ENCODE measurements at regions not wholly inside any gene's neighbourhood (a gene's known extent, or its start where the extent isn't known, plus 50 kb on each side); places are given as distances from the start of the nearest gene placed in this dataset.

GRCh38 chr2:185952100-185952499, 213.5 kb downstream of the FSIP2 start:
- ChIA-PET CTCF (no interaction called here), POLR2A (no interaction called here)
- TF ChIP-seq CTCF (IDR thresholded peaks at IDR 0.05; ENCODE audit: insufficient read depth, low read length, missing control alignments), result no peak
- DNase-seq (ENCODE audit: low read depth, low spot score), result no peak
- no peak overlapping the region for H3K4me3 ChIP-seq (ENCODE audit: low read depth, low read length)

GRCh38 chr2:185954389-185954788, 215.8 kb downstream of the FSIP2 start:
- ChIA-PET POLR2A (no interaction called here), CTCF (no interaction called here)
- no peak overlapping the region for H3K4me3 ChIP-seq (ENCODE audit: low read depth, low read length)
- TF ChIP-seq CTCF (IDR thresholded peaks at IDR 0.05; ENCODE audit: insufficient read depth, low read length, missing control alignments), result no peak
- DNase-seq (ENCODE audit: low read depth, low spot score), result no peak

GRCh38 chr2:185955050-185955449, 216.4 kb downstream of the FSIP2 start:
- ChIA-PET POLR2A (no interaction called here), CTCF (no interaction called here)
- no peak for DNase-seq (ENCODE audit: low read depth, low spot score)
- no peak overlapping the region for H3K4me3 ChIP-seq (ENCODE audit: low read depth, low read length)
- no peak for TF ChIP-seq CTCF (IDR thresholded peaks at IDR 0.05; ENCODE audit: insufficient read depth, low read length, missing control alignments)

DNA sequence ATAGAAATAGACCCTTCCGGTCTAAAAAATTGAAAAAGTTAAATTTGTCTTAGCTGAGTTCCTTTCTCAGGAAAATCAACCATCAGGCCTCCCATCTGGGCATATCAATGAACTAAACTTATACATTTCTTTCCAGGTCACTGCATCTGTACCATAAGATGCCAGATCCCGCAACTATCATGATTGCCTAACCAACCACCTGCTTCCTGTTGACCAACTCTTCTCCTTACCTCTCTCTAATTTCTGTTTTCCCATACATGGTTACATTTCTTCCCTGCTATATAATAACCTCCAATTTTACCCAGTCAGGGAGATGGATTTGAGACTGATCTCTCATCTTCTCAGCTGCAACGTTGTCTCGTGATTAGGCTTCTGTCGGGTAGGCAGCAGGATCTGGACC, 228.7 kb downstream of the FSIP2 start:
- no peak for DNase-seq (ENCODE audit: low read depth, low spot score)
- no peak overlapping the region for H3K4me3 ChIP-seq (ENCODE audit: low read depth, low read length)
- TF ChIP-seq CTCF (IDR thresholded peaks at IDR 0.05; ENCODE audit: insufficient read depth, low read length, missing control alignments), result no peak
- ChIA-PET CTCF (no interaction called here), POLR2A (no interaction called here)

DNA sequence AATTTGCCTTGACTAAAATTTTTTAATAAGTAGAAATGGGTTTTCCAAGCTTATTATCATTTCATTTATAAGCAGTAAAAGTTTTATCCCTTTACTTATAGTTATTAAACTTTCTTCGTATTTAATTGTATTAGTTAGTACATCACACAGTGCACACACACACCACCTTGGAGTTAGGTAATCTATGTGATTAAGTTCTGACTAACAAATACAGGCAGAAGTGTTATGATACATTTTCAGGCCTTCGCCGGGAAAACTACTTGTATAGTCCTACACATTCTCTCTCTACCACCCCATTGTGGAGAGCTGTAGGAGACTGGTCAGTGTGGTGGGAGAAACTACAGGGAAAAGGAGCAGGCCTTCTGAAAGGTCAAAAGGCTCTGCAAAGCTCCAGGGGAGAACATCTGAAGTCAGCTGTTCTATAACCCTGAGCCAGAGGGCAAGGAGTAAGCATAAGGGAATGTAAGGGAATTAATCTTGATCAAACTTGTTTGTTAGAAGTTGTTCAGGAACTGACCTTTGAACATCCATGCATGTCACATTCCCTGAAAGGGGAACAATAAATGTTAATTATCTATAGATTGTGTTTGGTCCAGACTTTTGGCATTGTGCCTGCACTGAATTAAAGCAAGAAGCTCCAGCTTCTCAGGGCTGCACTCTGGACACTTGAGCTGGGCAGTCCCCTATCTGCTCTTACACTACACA, 231.7 kb downstream of the FSIP2 start:
- no peak for TF ChIP-seq CTCF (IDR thresholded peaks at IDR 0.05; ENCODE audit: insufficient read depth, low read length, missing control alignments)
- DNase-seq (ENCODE audit: low read depth, low spot score), result no peak
- H3K4me3 ChIP-seq (ENCODE audit: low read depth, low read length), result no peak overlapping the region
- POLR2A ChIA-PET, result no interaction called here
- CTCF ChIA-PET, result no interaction called here

DNA sequence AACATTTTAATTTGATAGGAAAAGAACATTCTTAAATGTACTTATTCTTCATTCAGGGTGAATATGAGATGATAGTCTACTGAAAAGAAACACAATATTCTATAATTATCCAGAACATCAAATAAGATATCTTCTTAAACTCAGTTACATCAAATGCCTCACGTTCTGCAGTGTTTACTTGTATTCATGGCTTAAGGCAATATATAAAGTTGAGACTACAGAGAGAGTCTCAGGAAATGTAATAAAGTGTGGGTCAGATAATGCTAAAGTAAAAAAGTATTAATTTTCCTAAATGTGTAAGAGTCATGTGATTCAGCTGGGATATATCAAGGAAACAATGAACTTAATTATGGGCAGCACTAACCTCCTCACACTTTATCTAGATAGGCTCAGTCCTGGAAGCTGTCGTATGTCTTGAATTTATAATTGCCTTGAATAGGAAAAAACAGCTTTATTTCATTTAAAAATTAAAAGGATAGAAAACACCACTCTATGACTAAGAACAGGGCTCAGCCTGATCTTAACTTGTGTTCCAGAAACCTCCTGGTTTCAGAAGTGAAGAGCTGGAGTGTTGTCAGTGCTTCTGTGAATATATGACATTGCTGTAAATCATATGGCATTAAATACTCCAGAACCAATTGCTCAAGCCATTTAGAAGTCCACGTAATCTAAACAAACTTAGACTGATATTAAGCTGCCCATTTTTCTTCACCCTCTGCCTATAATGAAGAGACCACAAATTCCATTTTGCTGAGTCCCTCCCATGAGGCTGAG, 240.2 kb downstream of the FSIP2 start:
- TF ChIP-seq CTCF (IDR thresholded peaks at IDR 0.05; ENCODE audit: insufficient read depth, low read length, missing control alignments), result no peak
- CTCF ChIA-PET, result no interaction called here
- DNase-seq (ENCODE audit: low read depth, low spot score), result no peak
- no peak overlapping the region for H3K4me3 ChIP-seq (ENCODE audit: low read depth, low read length)
- POLR2A ChIA-PET, result no interaction called here
